MV-4-11 (cell line): ENCODE measurements at regions not wholly inside any gene's neighbourhood (a gene's known extent, or its start where the extent isn't known, plus 50 kb on each side); places are given as distances from the start of the nearest gene placed in this dataset.
A peak's percentile ranks its signal among the peaks of the same experiment; 100 is the strongest.

ENCODE experiments used
- DNase-seq: peaks from one replicate; lab custom pipeline; 2025; lab: John Stamatoyannopoulos, UW

DNA sequence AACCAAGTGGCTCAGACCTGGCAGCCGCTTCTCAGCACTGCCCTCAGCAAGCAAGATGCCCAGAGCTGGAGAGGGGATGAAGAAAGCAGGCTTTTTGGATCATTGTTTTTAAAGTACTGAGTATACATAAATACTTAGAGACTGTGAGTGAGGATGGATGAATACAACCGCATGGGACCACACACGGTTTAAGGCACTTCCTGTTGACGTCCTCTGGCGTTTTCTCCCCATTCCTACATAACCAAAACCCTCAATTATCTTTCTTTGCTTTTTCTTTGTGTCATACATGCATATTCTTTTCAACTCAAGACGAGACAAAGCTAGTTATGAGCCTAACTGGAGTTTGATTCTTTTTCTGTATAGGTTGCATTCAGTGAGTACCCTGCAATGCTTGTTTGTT lies 198.4 kb downstream of the GALR1 start:
- DNase-seq, result no peak

DNA sequence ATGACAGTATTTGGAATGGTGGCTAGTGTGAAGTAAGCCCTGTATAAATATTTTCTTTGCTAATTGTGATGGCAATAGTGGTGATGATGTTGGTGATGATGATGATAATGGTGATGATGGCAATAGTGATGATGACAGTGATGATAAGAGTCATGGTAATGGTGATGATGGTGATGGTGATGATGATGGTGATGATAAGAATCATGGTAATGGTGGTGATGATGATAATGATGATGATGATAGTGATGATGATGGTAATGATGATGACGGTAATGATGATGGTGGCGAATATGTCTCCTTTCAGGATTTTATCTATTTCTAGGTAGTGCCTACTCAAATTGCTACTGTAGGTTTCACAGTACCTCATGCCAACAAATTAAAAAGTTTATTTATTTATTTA lies 205.4 kb downstream of the GALR1 start:
- DNase-seq, result no peak

DNA sequence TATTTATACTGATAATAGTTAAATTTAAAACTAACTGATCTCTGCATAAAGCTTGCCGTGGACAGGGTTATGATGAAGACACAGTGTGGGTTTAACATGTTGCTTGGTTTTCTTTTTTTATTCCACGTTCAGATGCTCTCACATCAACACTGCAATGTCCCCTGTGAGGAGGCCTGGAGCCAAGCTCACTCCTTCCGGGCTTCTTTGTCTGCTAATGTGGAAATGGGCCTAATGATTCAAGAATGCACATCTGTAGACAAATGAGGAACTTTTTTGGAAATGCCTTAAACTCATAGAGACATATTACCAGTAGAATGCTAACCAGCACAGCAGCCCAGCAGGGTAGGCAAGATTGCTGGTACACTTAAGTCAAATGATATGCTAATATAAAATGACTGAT lies 208.0 kb downstream of the GALR1 start:
- no peak for DNase-seq

DNA sequence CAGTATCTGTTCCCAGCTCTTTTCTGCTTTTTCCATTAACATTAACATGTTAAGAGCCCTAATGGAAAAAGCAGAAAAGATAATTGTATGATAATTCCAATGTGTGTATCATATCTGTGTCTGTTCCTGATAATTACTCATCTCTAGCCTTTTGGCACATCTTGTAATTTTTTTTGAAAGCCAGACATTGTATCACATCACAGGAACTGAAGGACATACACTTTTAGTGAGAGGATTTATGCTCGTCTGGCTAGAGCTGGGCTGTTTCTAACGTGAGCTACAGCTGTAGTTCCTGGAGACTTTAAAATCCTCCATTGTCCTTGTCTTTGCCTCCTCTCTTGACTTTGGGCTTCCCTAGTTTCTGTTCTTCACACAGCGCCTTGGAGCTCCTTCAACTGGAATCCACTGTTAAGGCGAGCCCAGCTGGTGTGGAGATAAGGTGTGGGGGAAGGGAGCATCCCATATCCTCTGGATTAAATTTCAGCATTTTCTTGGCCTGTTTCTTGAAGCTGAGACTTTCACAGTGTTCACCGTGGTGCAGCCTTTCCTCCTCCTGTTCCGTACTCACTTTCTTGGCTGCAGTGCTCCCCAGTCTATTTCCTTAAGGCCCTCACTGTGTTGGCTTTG lies 211.5 kb downstream of the GALR1 start:
- DNase-seq, result no peak

DNA sequence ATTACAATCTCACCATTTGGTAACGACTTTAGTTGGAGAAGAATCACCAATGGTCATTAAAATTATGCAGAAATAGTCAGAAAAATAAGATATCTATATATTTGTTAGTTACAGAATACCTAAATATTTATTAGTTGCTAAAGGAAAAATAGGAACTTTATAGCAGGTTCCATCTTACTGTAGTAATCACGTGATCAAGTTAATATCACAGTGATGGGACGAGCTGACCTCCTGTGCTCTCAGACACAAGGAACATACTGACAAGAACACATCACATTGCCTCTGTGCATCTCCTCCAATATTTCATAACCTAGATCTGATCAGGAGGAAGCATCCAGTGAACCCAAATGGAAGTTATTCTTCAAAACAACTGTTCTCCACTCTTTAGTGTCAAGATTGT lies 215.3 kb downstream of the GALR1 start:
- DNase-seq, result no peak

DNA sequence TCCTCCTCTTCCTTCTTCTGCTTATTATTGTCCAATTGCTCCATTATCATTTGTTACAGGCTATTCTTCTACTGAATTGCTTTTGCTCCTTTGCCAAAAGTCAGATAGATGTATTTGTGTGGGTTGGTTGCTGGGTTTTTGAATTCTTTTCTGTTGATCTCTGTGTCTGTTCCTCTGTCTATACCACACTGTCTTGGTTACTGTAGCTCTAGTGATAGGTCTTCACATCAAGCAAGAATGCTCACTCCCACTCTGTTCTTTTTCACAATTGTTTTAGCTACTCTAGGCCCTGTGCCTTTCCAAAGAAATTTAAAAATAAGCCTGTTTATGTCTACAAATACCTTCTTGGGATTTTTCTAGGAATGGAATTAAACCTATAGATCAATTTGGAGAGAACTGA lies 217.2 kb downstream of the GALR1 start:
- no peak for DNase-seq

DNA sequence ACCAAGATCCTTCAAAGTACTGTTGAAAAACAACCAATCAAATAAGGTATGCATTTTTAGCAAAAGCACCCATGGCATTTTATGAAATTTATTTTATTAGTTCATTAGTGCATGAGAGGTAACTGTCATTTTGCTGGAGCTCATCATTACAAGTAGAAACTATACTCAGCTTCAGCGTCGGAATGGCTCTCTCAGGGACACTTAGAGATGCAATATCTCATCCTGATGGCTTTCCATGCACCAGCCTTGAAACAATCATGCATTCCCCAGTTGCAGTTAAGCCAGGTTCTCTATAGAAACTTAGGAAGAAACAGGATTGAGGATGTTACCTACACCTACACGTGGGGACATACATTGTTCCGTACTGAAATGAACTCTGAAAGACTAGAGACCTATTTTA lies 219.5 kb downstream of the GALR1 start:
- DNase-seq, result no peak

DNA sequence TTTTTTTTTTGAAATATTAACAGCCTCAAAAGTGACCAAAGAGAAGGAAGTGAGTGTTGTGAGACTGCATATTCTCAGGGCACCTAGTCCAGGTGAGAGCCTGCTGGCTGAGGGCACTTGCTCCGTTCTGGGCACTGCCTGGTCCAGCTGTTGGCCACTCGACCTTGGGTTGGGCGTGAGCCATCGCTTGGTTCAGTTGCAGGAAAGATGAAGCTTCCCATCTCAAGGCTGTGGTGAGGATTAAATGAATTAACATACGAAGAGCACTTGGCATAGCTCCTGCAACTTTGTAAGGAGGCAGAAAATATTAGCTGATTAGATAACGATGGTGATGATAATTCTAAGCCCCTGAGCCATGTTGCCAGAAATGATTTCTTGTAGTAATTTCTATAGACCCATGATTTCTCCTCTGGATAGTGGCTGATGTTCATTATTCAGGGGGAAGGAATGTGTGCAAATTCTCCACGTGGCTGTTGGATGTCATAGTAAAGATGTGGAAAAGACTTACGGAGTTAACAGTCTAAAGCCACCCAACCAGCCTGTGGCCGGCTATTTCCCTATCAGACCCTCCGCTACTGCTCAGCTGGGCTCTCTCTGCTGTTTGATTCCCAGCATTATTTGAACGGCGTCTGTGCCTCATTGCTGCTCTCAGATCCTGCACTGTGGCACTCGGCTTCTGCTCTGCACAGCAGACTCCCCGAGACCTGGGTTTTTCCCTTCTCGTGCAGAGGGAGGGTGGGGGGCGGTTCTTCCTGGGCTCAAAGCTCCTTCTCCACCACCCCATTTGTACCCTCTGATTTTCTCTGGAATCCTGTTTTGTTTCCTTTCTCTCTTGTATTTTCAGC lies 221.1 kb downstream of the GALR1 start:
- no peak for DNase-seq

DNA sequence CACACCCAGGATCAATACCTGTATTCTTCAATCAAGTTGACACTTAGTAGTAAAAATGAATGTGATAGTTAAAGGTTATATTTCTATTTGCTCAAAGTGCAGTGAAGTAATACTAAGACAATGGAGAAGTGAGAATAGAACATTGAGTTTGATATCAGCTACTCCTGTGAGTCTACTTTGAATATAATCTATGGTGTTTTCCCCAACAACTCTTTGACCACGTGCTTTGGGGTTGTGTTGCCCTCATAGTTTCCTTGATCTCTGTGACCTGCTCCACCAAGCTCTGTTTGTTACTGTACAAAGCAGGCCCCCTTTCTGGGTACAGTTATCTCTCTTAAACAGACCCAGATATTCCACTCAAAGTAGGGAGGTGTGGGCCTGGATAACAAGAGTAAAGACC lies 222.9 kb downstream of the GALR1 start:
- no peak for DNase-seq

DNA sequence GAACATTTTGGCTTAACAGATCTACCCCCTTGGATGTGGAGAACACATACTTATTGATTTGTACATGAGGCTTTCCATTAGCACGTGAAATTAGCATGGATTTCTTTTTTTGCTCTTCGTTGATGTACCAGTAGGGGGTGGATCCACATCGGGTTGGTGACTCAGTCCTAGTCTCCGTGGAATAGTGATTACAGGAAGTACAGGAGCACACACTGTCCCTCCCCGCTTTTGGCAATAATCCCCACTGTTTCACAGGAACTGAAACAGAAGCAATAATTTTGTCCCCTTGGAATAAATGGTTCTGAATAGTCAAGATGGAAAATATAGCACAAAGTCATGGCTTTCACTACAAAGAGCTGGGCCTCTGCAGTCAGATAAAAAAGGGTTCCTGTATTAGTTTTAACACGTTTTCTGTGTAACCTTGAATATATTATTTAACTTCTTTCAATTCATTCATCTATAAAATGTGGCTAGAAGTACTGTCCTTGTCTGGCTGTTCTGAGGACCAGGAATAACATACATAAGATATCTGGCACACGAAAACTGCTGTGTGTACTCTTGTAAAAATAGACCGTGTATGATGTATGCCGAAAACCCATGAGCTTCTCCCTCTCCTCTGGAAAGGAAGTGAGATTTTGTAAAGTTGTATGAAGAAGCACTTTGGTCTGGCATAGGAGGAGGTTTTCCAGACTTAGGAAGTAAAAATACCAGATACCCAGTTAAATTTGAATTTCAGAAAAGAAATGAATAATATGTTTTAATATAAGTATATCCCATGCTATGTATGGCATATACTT lies 229.2 kb downstream of the GALR1 start:
- DNase-seq, result peak; percentile 76

DNA sequence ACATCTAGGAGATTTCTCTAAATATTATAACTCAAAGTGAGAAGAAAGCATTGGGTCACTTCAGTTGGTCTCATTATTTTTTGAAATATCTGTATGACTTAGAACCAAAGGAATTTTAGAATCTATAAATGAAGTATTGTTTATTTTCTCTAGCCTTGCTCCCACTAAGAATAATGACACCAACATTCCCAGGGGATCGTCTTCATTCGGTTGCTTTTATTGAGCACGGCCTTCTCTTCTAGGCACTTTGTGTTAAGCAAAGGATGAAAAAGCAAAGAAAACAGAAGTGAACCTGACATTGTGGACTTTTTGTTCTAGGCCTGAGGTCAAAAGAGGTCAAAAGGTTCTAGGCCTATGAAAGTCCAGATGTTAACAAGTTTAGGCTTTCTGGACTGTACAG lies 231.9 kb downstream of the GALR1 start:
- no peak for DNase-seq

DNA sequence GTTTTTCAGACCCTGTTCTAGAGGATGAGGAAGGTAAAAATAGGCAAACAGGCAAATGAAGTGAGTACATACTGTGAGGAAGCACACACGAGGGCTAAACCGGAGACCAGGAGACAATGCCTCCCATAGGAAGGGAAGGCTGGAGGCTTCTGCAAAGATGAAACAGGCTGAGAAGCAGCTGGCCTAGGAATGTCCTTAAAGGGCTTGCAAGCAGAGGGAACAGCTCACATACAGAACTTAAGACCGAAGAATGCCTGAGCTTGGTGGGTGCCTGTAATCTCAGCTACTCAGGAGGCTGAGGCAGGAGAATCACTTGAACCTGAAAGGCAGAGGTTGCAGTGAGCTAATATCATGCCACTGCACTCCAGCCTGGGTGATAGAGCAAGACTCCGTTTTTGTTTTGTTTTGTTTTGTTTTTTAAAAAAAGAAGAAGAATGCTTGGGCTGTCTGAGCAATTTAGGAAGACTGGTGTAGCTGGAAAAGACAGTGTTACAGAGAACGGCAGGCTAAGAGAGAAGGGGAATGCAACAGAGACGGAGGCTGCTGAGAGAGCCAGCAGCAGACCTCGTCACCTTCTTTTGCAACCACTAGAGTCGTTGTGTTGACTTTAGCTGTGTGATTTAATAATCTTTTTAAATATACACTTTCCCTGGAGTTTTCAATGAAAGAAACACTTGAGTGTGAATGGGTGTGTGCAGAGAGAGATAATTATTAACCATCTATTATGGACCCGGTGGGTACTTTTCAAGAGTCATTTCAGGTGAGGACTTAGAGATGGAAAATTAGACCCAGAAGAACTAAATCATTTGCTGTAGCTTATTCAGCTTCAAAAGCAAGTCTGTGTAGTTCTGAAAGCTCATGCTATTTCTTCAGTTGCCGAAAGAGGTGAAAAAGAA lies 232.8 kb downstream of the GALR1 start:
- DNase-seq, result no peak

DNA sequence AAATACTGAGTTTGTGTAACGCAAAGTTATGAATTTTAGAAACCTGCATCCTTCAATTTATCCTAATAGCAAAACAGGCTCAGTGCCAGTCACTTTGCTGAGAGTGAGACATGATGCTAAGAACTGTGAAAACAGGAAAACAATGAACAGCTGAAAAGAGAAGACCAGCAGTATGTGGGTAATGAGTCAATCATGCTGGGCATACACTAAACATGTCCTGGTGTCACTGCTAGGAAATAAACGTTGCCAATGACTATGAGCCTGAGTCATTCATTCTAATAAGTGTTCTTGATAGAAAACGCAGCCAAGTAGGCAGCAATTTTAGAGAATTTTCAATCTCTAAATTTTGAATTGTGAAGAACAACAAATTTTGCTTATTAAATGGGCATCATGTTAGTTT lies 237.3 kb downstream of the GALR1 start:
- DNase-seq, result peak; percentile 28

DNA sequence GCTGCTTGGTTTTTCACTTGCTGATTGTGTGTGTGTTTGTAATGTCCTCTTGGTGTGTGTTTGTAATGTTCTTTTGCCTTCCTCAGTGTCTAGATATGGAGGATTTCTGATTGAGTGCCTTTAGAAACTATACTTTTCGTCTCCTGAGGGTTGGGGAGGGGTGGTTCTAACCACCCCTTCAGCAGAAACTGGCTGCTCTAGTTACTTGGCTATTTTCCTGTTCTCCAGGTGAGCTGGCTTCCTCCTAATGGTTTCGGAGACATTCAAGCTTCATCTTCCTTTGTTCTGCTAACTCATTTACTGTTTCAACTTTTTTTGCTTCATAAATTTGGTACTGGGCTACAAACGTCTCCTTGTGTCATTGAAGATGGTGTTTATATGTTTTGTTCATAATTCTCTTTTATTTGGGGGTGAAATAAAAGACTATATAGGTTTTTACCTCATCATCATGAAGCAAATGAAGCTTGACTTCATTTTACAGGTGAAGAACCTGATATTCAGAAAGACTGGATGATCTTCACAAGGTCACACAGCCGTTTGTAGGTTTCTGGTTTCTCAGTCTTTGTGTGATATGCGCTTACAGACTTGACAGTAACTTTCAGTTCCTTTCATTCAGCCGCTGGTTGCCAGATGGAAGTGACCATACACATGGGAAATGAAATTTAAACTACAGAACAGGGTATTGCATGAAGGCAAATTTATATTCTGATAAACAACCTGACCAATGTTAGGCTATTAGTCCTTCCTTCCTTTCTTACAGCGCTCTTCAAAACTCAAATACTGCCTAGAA lies 238.5 kb downstream of the GALR1 start:
- peak; percentile 81 for DNase-seq

DNA sequence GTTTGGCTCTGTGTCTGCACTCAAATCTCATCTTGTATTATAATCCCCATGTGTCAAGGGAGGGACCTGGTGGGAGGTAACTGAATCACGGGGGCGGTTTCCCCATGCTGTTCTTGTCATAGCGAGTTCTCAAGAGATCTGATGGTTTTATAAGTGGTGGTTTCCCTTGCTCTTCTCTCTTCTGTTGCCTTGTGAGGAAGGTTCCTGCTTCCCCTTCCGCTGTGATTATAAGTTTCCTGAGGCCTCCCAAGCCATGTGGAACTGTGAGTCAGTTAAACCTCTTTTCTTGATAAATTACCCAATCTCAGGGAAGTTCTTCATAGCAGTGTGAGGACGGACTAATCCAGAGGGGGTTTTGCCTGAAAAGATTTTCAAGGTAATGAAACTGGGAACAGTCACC lies 245.4 kb downstream of the GALR1 start:
- peak; percentile 72 for DNase-seq

DNA sequence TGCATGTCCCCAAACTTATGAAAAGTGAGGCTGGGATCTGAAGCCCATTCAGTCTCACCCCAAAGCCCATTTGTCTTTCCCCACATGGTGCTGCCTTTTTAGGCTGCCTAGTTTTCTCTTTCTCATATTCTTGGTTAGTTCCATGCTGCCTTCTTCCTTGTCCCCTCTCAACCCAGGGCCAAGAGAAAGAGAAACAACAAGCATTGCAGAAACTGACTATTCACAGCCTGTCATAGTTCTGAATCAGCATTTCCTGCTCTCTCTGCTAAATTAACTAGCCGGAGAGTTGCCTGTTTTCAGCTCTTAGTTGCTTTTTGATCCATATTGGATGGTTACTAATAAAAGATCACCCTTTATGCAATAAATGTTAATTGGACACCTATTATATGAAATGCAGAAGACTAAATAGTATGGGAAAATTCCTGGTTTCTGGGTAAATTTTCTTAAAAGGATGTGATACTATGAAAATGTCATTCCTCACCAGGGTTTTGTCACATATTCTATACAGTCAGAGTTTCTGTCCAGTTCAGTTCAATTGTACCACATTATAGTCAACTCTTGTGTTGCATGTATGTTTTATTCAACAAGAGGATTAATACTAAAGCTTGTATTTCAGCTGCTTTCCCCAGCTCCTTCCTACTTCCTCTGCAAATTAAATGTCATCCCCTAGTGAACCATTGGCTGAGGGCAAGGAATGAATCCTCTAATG lies 246.5 kb downstream of the GALR1 start:
- no peak for DNase-seq

DNA sequence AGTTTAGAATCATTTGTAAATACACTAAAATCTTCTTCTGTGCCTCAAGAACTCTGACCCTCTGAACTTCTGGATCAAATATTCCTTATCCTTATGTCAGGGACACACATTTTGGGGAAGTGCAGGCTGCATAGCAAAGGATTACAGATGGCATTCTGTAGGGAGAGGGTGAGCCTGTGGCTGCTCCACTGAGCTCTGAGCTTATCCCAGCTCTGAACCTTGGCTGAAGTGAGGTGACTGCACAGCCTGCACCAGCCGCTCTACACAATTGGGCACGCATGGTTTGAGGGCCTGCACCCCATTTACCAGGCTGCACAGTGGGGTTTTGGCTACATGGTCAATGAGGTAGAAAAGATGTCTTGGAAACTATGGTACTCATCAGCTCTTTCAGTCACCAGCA lies 251.6 kb downstream of the GALR1 start:
- no peak for DNase-seq

DNA sequence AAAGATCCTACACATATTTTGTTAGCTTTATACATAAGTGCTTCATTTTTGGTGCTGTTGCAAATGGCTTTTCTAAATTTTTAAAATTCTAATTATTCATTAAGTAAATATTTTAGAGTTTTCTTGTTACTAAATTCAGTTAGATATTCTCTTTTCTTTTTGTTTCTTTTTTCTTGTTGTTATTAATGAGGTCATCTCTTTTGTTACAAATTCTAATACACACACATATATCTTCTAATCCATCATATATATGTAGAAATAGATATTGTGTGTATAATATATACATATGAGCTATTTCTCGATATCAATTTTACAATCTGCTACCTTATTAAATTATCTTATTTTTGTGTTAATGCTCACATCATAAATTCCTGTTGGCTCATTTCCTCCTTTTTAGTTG lies 255.9 kb downstream of the GALR1 start:
- no peak for DNase-seq

DNA sequence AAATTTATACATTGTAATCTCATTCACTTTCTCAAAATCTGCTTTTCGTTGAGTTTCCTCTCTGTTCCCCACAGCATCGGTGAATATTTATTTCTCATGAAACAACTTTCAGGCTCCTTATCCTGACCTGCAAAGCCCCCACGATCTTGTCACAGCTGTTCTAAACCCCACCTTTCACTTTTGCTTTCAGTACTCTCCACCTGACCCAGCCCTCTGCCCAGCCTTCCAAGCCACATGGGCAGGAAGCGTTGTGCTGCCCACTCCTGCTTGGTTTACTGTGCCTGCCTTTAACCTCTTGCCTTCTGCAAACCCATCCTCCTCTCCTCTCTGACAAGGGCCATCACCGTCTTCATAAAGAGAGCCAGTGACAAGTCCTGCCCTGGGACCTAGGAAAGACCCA lies 262.5 kb downstream of the GALR1 start:
- no peak for DNase-seq

DNA sequence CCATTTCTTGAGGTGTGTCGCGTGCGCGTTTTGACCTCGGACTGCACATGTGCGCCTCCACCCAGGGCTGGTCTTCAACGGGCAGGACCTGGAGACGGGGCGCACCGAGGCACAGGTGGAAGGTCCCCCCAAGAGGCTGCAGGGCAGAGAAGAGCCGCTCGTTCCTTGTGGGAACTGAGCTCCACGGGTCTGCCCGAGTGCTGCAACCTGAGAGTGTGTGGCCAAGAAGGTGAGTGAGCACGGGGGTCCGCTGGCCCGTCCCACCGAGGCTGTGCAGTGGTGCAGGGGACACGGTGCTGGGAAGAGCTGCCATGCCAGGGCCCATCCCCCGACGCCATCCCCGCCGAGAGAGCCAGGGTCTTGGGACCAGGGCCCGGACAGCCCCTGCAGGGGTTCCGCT lies 268.3 kb downstream of the GALR1 start:
- DNase-seq, result no peak

DNA sequence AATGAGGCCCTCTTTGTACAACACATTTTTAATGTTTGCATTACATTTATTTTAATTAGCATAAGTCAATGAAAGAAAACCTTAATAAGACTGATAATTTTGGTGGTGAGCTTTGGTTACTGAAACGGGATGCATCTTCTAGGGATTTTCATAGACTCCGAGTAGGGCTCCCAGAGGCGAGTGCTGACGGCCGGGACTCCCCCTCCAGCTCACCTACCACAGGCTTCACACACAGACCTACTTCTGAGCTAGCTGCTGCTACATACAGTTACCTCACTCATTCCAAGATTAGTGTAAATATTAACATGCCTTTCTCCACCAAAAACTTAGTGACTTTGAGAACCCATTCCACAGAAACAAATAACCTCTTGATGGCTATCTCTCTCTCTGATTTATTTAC lies 271.1 kb downstream of the GALR1 start:
- DNase-seq, result no peak
